ENCODE measurements at regions not wholly inside any gene's neighbourhood (a gene's known extent, or its start where the extent isn't known, plus 50 kb on each side); places are given as distances from the start of the nearest gene placed in this dataset.

DNA sequence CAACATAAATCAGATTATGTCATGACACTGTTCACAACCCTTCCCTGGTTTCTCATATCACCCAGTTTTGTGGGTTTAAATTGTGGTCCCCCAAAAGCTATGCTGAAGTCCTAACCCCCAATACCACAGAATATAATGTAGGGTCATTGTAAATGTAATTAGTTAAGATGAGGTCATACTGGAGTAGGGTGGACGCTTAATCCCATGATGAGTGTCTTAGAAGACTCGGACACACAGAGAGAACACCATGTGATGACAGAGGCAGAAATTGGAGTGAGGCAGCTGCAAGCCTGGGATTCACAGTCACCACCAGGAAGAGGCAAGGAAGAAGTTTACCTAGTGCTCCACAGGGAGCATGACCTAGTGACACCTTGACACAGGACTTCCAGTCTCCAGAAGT, 197.8 kb downstream of the SALL1 start:
- H3K79me2 ChIP-seq (ENCODE audit: insufficient read depth, low read depth, low read length), result no peaks in the 10 kb centered on the region
- no TSS peak for BruUV-seq (replicated peaks)
- intact Hi-C loops (cut with micrococcal nuclease; ENCODE audit: unreplicated experiment), result no loop called here
- H3K27ac ChIP-seq (ENCODE audit: low read depth, low read length, poor library complexity, severe bottlenecking), result no peak overlapping the region
- no peak overlapping the region for H3K4me2 ChIP-seq (ENCODE audit: low read length)
- DNase-seq (ENCODE audit: low spot score), result no peak
- H3K36me3 ChIP-seq (ENCODE audit: insufficient read depth, low read length), result no peaks in the 10 kb centered on the region
- H3K9me3 ChIP-seq (ENCODE audit: low read length), result no peaks in the 10 kb centered on the region
- ChIA-PET POLR2A (no interaction called here), CTCF (ENCODE audit: unreplicated experiment) (no interaction called here)
- no peaks in the 10 kb centered on the region for H3K9me2 ChIP-seq (ENCODE audit: insufficient read depth, low read length)
- H2AFZ ChIP-seq (ENCODE audit: low read length), result no peak overlapping the region
- TF ChIP-seq, protein P1, sequence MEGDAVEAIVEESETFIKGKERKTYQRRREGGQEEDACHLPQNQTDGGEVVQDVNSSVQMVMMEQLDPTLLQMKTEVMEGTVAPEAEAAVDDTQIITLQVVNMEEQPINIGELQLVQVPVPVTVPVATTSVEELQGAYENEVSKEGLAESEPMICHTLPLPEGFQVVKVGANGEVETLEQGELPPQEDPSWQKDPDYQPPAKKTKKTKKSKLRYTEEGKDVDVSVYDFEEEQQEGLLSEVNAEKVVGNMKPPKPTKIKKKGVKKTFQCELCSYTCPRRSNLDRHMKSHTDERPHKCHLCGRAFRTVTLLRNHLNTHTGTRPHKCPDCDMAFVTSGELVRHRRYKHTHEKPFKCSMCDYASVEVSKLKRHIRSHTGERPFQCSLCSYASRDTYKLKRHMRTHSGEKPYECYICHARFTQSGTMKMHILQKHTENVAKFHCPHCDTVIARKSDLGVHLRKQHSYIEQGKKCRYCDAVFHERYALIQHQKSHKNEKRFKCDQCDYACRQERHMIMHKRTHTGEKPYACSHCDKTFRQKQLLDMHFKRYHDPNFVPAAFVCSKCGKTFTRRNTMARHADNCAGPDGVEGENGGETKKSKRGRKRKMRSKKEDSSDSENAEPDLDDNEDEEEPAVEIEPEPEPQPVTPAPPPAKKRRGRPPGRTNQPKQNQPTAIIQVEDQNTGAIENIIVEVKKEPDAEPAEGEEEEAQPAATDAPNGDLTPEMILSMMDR (conservative IDR thresholded peaks at IDR 0.05; ENCODE audit: low read length), result no peak
- no peak for TF ChIP-seq EZH2phosphoT487 (IDR thresholded peaks at IDR 0.05; ENCODE audit: borderline replicate concordance, low read depth, low read length)
- no peak overlapping the region for H3K4me3 ChIP-seq (ENCODE audit: low read depth, low read length, poor library complexity, severe bottlenecking)
- H4K20me1 ChIP-seq (ENCODE audit: insufficient read depth, low read length), result no peaks in the 10 kb centered on the region
- no peaks in the 10 kb centered on the region for H3K4me1 ChIP-seq (ENCODE audit: insufficient read depth, low read length, poor library complexity, severe bottlenecking)

DNA sequence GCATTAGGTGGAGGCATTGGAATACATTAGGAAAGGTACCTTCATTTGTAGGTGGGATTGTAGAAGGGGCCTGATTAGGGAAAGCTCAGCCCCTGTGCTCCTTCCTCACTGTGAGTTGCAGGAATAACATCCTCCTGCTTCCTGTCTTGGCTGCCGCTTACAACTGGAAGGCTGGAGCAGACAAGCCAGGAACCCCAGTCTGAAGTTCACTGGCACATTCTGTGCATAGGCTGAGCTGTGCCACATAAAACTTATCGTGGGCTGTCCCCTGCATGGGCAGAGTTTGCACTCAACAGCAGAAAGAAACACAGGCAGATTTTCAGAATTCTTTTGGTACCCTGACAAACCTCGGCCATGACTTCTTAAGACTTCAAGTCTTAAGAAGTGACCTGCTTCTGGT, 200.1 kb downstream of the SALL1 start:
- DNase-seq (ENCODE audit: low spot score), result no peak
- no peaks in the 10 kb centered on the region; the same call in 1 of the 2 replicates for H3K9me2 ChIP-seq (ENCODE audit: insufficient read depth, low read length)
- no peak overlapping the region for H3K27ac ChIP-seq (ENCODE audit: low read depth, low read length, poor library complexity, severe bottlenecking)
- no peaks in the 10 kb centered on the region for H3K36me3 ChIP-seq (ENCODE audit: insufficient read depth, low read length)
- no peaks in the 10 kb centered on the region for H4K20me1 ChIP-seq (ENCODE audit: insufficient read depth, low read length)
- H3K4me2 ChIP-seq (ENCODE audit: low read length), result no peak overlapping the region
- no peak overlapping the region for H3K4me3 ChIP-seq (ENCODE audit: low read depth, low read length, poor library complexity, severe bottlenecking)
- H3K4me1 ChIP-seq (ENCODE audit: insufficient read depth, low read length, poor library complexity, severe bottlenecking), result no peaks in the 10 kb centered on the region
- TF ChIP-seq, protein P1 (conservative IDR thresholded peaks at IDR 0.05; ENCODE audit: low read length), result no peak
- no peak for TF ChIP-seq EZH2phosphoT487 (IDR thresholded peaks at IDR 0.05; ENCODE audit: borderline replicate concordance, low read depth, low read length)
- H3K79me2 ChIP-seq (ENCODE audit: insufficient read depth, low read depth, low read length), result no peaks in the 10 kb centered on the region
- H3K9me3 ChIP-seq (ENCODE audit: low read length), result no peaks in the 10 kb centered on the region
- BruUV-seq (replicated peaks), result no TSS peak
- ChIA-PET CTCF (ENCODE audit: unreplicated experiment) (no interaction called here), POLR2A (no interaction called here)
- intact Hi-C loops (cut with micrococcal nuclease; ENCODE audit: unreplicated experiment), result no loop called here
- H2AFZ ChIP-seq (ENCODE audit: low read length), result no peak overlapping the region

DNA sequence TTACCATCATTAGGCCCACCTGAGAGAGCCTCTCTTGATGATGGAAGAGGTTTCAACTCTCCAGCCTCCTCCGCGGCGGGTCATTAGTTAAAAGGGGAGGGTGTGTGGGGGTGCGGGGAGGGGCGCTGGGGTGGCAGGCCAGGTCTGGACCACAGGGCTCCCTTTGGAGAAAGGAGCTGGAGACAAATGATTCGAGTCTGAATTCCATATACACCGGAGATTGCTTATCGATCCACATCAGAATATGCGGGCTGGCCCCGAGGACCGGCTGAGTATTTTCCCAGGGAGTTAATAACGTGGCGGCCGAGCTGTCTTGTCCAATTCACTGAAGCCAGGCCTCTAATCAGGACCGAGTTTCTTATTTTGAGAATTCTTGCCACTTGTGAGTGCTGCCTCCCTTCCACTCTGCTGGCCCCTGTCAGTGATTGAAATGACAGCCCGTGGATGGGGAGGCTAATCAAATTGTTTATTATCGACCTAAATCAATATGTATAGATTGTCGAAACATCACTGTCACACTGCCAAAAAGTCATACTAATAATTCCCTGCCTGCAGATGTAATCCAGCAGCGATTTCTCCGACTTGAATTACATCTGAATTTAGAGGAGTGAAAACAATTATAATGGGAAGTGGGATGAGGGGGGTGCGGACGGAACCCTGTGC, 202.7 kb downstream of the SALL1 start:
- H2AFZ ChIP-seq (ENCODE audit: low read length), result no peak overlapping the region
- H3K79me2 ChIP-seq (ENCODE audit: insufficient read depth, low read depth, low read length), result no peaks in the 10 kb centered on the region
- DNase-seq (ENCODE audit: low spot score), result no peak
- TF ChIP-seq, protein P1 (conservative IDR thresholded peaks at IDR 0.05; ENCODE audit: low read length), result no peak
- TF ChIP-seq EZH2phosphoT487 (IDR thresholded peaks at IDR 0.05; ENCODE audit: borderline replicate concordance, low read depth, low read length), result no peak
- no peaks in the 10 kb centered on the region; the same call in 1 of the 2 replicates for H3K9me2 ChIP-seq (ENCODE audit: insufficient read depth, low read length)
- H3K9me3 ChIP-seq (ENCODE audit: low read length), result no peaks in the 10 kb centered on the region
- no peak overlapping the region for H3K27ac ChIP-seq (ENCODE audit: low read depth, low read length, poor library complexity, severe bottlenecking)
- H3K4me3 ChIP-seq (ENCODE audit: low read depth, low read length, poor library complexity, severe bottlenecking), result no peak overlapping the region
- no peaks in the 10 kb centered on the region for H4K20me1 ChIP-seq (ENCODE audit: insufficient read depth, low read length)
- CTCF ChIA-PET (ENCODE audit: unreplicated experiment), result no interaction called here
- POLR2A ChIA-PET, result no interaction called here
- H3K36me3 ChIP-seq (ENCODE audit: insufficient read depth, low read length), result no peaks in the 10 kb centered on the region
- H3K4me2 ChIP-seq (ENCODE audit: low read length), result no peak overlapping the region
- BruUV-seq (replicated peaks), result no TSS peak
- intact Hi-C loops (cut with micrococcal nuclease; ENCODE audit: unreplicated experiment), result no loop called here
- H3K4me1 ChIP-seq (ENCODE audit: insufficient read depth, low read length, poor library complexity, severe bottlenecking), result no peaks in the 10 kb centered on the region
